D721Med (cell line): ENCODE measurements at regions not wholly inside any gene's neighbourhood (a gene's known extent, or its start where the extent isn't known, plus 50 kb on each side); places are given as distances from the start of the nearest gene placed in this dataset.
A peak's percentile ranks its signal among the peaks of the same experiment; 100 is the strongest.

Experiments
- DNase-seq: peaks from one replicate; pipeline ENCODE4 v3.0.0; 2011; ENCODE audit warnings: low spot score; ENCODE audit not compliant: insufficient read length
- FAIRE-seq: peaks from 2 replicates; lab custom pipeline; 2011; peaks lifted over from hg19 to GRCh38; lab: Jason Lieb, UNC
- TF ChIP-seq, protein P1 (sequence below): IDR thresholded peaks from 2 replicates; pipeline ENCODE4 v1.5.1; 2012; ENCODE audit warnings: mild to moderate bottlenecking, control low read depth; ENCODE audit not compliant: insufficient read depth; ENCODE audit errors: missing control alignments

DNA sequence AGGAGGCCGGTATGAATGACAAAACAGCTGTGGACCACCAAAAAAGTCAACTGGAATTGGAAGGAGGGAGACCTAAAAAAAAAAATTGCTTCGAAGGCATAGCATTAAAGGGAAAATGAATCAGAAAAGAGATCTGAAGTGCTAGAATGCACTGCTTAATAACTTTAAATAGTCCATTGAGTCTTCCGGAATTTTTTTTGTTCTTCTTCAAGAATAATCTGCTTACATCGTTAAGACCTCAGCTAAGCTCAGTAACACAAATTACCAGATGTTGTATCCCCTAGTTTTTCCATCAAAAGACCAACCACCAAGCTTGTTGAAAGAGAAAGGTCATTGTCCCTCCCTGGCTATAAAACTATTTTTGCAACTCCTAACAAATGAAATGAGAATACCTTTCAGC, 560.5 kb downstream of the NR2F2 start:
- DNase-seq (no peak), FAIRE-seq (no peak)
- TF ChIP-seq, protein P1, sequence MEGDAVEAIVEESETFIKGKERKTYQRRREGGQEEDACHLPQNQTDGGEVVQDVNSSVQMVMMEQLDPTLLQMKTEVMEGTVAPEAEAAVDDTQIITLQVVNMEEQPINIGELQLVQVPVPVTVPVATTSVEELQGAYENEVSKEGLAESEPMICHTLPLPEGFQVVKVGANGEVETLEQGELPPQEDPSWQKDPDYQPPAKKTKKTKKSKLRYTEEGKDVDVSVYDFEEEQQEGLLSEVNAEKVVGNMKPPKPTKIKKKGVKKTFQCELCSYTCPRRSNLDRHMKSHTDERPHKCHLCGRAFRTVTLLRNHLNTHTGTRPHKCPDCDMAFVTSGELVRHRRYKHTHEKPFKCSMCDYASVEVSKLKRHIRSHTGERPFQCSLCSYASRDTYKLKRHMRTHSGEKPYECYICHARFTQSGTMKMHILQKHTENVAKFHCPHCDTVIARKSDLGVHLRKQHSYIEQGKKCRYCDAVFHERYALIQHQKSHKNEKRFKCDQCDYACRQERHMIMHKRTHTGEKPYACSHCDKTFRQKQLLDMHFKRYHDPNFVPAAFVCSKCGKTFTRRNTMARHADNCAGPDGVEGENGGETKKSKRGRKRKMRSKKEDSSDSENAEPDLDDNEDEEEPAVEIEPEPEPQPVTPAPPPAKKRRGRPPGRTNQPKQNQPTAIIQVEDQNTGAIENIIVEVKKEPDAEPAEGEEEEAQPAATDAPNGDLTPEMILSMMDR, result no peak

DNA sequence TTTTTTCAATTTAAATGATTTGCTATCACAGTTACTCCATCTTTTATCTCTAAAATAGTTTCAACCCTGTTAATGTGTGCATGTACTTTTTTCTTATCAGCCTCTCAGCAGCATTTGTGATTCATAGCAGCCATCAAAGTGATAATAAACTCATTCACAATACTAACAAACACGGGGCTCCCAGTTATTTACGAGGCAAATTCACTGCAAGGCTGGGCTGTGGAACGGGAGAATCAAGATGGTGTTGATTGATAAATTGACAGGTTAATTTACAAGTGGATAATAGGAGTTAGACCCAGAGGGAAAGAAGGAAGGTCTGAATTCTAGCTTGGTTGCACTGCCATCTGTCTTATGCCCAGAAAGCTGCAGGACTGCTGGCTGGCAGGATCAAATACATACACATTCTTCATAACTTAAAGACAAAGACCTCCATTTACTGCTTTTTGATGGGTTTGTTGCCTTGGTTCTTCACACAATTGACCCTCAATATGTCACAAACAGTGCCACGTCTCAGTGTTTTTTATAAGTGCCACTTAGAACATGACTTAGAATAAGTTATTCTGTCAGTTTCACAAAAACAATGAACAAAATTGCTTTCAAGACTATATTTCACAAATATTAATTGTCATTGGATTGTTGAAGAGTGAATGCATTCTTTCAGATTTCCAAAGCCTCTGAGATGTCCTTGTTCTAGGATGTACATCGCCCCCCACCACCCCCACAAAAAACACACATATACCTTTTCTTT, 562.8 kb downstream of the NR2F2 start:
- DNase-seq (no peak), FAIRE-seq (no peak)
- TF ChIP-seq, protein P1, result peak; percentile 27

GRCh38 chr15:96894659-96895058, 564.2 kb downstream of the NR2F2 start:
- no peak for FAIRE-seq
- DNase-seq, result no peak
- TF ChIP-seq, protein P1, result no peak

- TF ChIP-seq, protein P1, result no peak
- FAIRE-seq (no peak), DNase-seq (no peak)
These were observed 566.3 kb downstream of the NR2F2 start for GRCh38 chr15:96896766-96897165.

DNA sequence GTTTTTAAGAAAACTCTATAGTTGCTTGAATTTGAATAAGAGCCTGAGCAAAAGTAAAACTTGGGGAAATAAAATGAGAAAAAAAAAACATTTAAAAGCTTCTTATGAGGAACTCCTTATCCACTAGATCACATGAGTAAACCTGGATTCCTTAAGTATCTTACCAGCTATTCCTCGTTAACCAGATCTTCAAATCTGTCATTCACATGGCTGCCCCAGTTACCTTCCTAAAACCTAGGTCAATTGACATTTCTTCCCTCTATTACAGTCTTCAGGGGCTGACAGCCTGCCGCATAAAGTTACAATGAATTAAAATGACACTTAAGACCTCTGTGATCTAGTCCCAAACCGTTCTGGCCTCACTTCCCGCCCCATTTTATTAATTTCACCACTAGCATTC, 583.6 kb downstream of the NR2F2 start:
- no peak for FAIRE-seq
- TF ChIP-seq, protein P1, result no peak
- DNase-seq, result no peak

- TF ChIP-seq, protein P1, result no peak
- DNase-seq (no peak), FAIRE-seq (no peak)
These were observed 586.2 kb downstream of the NR2F2 start for GRCh38 chr15:96916750-96917149.

GRCh38 chr15:96924570-96924969, 594.1 kb downstream of the NR2F2 start:
- no peak for FAIRE-seq
- no peak for DNase-seq
- TF ChIP-seq, protein P1, result no peak
